Fibroblast of lung (primary cell): ENCODE measurements at regions not wholly inside any gene's neighbourhood (a gene's known extent, or its start where the extent isn't known, plus 50 kb on each side); places are given as distances from the start of the nearest gene placed in this dataset.
A peak's percentile ranks its signal among the peaks of the same experiment; 100 is the strongest.

ENCODE experiments used
- DNase-seq, 2 donors: peaks; one replicate each; pipeline versions ENCODE4 v3.0.0 to v3.0.0-alpha.2; 2010; ENCODE audit warnings: low read depth in 2 of 2
- H2AFZ ChIP-seq: 2 replicates; pipeline ENCODE4 v1.5.1; 2012; ENCODE audit warnings: low read length, control low read depth, inconsistent platforms
- H3K27ac ChIP-seq: 2 replicates; pipeline ENCODE4 v1.5.1; 2011; ENCODE audit warnings: low read length, control low read depth; ENCODE audit not compliant: insufficient read depth
- H3K27me3 ChIP-seq: 2 replicates; pipeline ENCODE4 v1.5.1; 2011; ENCODE audit warnings: mild to moderate bottlenecking, low read length; ENCODE audit not compliant: control insufficient read depth, insufficient read depth
- H3K36me3 ChIP-seq: 2 replicates; pipeline ENCODE4 v1.5.1; 2011; ENCODE audit warnings: low read length; ENCODE audit not compliant: control insufficient read depth, insufficient read depth
- H3K4me1 ChIP-seq: 2 replicates; pipeline ENCODE4 v1.5.1; 2011; ENCODE audit warnings: low read length; ENCODE audit not compliant: control insufficient read depth, insufficient read depth; ENCODE audit errors: extremely low read depth
- H3K4me2 ChIP-seq: 2 replicates; pipeline ENCODE4 v1.5.1; 2011; ENCODE audit warnings: low read length, control low read depth; ENCODE audit not compliant: insufficient read depth; ENCODE audit errors: extremely low read depth
- H3K4me3 ChIP-seq, 4 experiments: fragments of 200-600 bp in 1 of 4; sonication (generic) in 1 of 4; replicated peaks in 1 of 4; 2 replicates each; pipeline ENCODE4 v1.5.1; 2011 to 2016; ENCODE audit warnings: low read length in 4 of 4, low read depth in 3 of 4, mild to moderate bottlenecking in 3 of 4, control low read depth in 2 of 4, inconsistent platforms in 1 of 4, mixed read lengths in 1 of 4; ENCODE audit not compliant: insufficient read depth in 1 of 4; ENCODE audit errors: control extremely low read depth in 1 of 4
- H3K79me2 ChIP-seq: 2 replicates; pipeline ENCODE4 v1.5.1; 2012; ENCODE audit warnings: mild to moderate bottlenecking, low read length, inconsistent platforms; ENCODE audit not compliant: control insufficient read depth, insufficient read depth
- H3K9ac ChIP-seq: 2 replicates; pipeline ENCODE4 v1.5.1; 2011; ENCODE audit warnings: mild to moderate bottlenecking, low read length, control low read depth; ENCODE audit not compliant: insufficient read depth
- H3K9me3 ChIP-seq: 2 replicates; pipeline ENCODE4 v1.5.1; 2012; ENCODE audit warnings: low read depth, low read length; ENCODE audit not compliant: control insufficient read depth, insufficient read depth
- H4K20me1 ChIP-seq: 2 replicates; pipeline ENCODE4 v1.5.1; 2011; ENCODE audit warnings: low read length; ENCODE audit not compliant: control insufficient read depth, insufficient read depth; ENCODE audit errors: extremely low read depth
- CTCF ChIP-seq, 2 donors: IDR thresholded peaks in 1 of 2; conservative IDR thresholded peaks in 1 of 2; 1 replicate in 1 of 2; 2 replicates in 1 of 2; pipeline ENCODE4 v1.5.1; 2011 to 2012; ENCODE audit warnings: low read length in 2 of 2, control low read depth in 1 of 2, inconsistent platforms in 1 of 2, low read depth in 1 of 2, mild to moderate bottlenecking in 1 of 2
- EZH2 ChIP-seq: IDR thresholded peaks from 2 replicates; pipeline ENCODE4 v1.5.1; 2012; ENCODE audit warnings: low read length, control low read depth, mild to moderate bottlenecking; ENCODE audit errors: missing control alignments

- Histone ChIP-seq H3K9ac (no peak overlapping the region), H3K36me3 (no peaks in the 10 kb centered on the region), H3K79me2 (no peaks in the 10 kb centered on the region), H2AFZ (no peak overlapping the region), H3K4me3 (no peak overlapping the region), H3K27ac (no peak overlapping the region), H4K20me1 (no peaks in the 10 kb centered on the region), H3K4me1 (no peaks in the 10 kb centered on the region), H3K9me3 (no peaks in the 10 kb centered on the region), H3K27me3 (no peaks in the 10 kb centered on the region), H3K4me2 (no peak overlapping the region)
- no peak for TF ChIP-seq EZH2
- TF ChIP-seq CTCF (conservative IDR thresholded peaks at IDR 0.05 in 1 of 2, IDR thresholded peaks at IDR 0.05 in 1 of 2; ENCODE audit: low read depth in 1 of 2, low read length in 2 of 2): no peak
- no peak for DNase-seq
These were observed 494.0 kb downstream of the UQCRFS1 start for GRCh38 chr19:28718909-28719308.

GRCh38 chr19:28715157-28715556 is 497.8 kb downstream of the UQCRFS1 start:
- Histone ChIP-seq H3K79me2 (no peaks in the 10 kb centered on the region), H3K4me2 (no peak overlapping the region), H3K9ac (no peak overlapping the region), H2AFZ (no peak overlapping the region), H3K4me1 (no peaks in the 10 kb centered on the region), H3K36me3 (no peaks in the 10 kb centered on the region), H3K27me3 (no peaks in the 10 kb centered on the region), H3K9me3 (no peaks in the 10 kb centered on the region), H3K27ac (no peak overlapping the region), H4K20me1 (no peaks in the 10 kb centered on the region), H3K4me3 (no peak overlapping the region)
- TF ChIP-seq EZH2 (no peak), CTCF (conservative IDR thresholded peaks at IDR 0.05 in 1 of 2, IDR thresholded peaks at IDR 0.05 in 1 of 2; ENCODE audit: low read depth in 1 of 2, low read length in 2 of 2) (no peak)
- peak in 1 of 2 donors; percentile 15 for DNase-seq

GRCh38 chr19:28711411-28711810 is 501.5 kb downstream of the UQCRFS1 start:
- no peak for DNase-seq
- Histone ChIP-seq H3K4me2 (no peak overlapping the region), H3K4me3 (no peak overlapping the region), H3K4me1 (no peaks in the 10 kb centered on the region), H3K36me3 (no peaks in the 10 kb centered on the region), H4K20me1 (no peaks in the 10 kb centered on the region), H3K9me3 (no peaks in the 10 kb centered on the region), H2AFZ (no peak overlapping the region), H3K27me3 (no peaks in the 10 kb centered on the region), H3K79me2 (no peaks in the 10 kb centered on the region), H3K27ac (no peak overlapping the region), H3K9ac (no peak overlapping the region)
- TF ChIP-seq CTCF (conservative IDR thresholded peaks at IDR 0.05 in 1 of 2, IDR thresholded peaks at IDR 0.05 in 1 of 2; ENCODE audit: low read depth in 1 of 2, low read length in 2 of 2) (no peak), EZH2 (no peak)
